Sciatic nerve (tissue), 2 donors: ENCODE measurements at regions not wholly inside any gene's neighbourhood (a gene's known extent, or its start where the extent isn't known, plus 50 kb on each side); places are given as distances from the start of the nearest gene placed in this dataset.
"Not testable (repeated sequence)": the region's sequence is repeated elsewhere in the genome, so short reads cannot be mapped to it uniquely, and the experiment has no call there.

ENCODE experiments used
- ATAC-seq: fragments of 200-7000 bp; cut with Tn5 transposase; one replicate; pipeline ENCODE4 v1.9.1; 2020; ENCODE audit warnings: mild to moderate bottlenecking, moderate library complexity
- DNase-seq: peaks from one replicate; pipeline ENCODE4 v3.0.0-alpha.2; 2020; ENCODE audit warnings: low spot score
- intact Hi-C: fragments of 100-400 bp; cut with DNase I; formaldehyde crosslinking; loops from one replicate; pipeline ENCODE4 v1.14.2; 2022
- donor health status: DM: no; HTN: no; CAD: no.
- donor health status: DM: no; HTN: no; CAD: no.

DNA sequence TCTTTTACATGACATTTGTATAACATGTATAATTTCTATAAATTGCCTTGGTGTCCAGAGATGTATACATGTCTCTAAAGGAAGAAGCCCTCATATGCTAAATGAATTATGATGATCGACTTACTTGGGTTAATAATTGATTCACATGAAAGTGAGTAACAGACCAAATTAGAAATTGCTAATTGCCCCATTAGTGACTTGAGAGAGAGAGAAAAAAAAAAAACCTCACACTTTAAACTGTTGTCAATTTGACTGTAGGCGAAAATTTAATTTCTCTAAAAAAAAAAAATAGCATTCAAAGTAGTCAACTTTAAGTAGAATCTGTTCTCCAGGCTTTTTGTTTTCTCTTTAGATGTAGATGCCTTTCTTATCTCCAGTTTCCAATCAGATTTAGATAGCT, 383.3 kb downstream of the SH2D4B start:
- intact Hi-C loops, result no loop called here
- ATAC-seq (no peak), DNase-seq (no peak)

- intact Hi-C loops, result no loop called here
- DNase-seq (peak; percentile 68), ATAC-seq (peak; percentile 38)
Measured at GRCh38 chr10:80924063-80924952, 386.6 kb downstream of the SH2D4B start.

DNA sequence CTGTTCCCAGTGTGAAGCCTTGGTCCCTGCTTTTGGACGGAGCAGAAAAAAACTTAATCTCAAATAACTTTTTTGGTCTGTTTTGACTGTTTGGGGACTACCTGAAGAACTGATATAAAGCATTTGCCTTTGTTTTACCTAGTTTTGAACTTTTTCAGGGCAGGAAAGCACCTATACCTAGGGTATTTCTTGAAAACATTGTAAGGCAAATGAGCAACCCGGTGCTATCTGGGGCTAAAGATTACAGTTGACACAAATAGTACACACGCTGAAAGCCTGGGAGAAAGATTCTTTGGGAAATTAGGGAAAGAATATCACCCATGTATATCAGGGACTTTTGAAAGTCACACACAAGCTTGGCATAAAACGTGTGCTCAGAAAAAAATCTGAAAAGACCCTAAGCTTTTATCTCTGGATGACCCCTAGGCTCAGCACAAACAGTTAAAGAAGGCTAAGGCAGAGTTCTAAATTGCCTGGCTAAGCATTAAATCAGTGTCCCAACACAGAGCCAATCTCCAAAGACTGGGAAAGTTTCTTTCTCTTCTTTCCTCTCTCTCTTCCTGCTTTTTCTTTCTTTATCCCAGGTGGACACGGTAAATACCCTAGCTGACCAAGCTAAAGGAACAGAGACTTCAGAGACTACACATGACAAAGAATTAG, 389.8 kb downstream of the SH2D4B start:
- DNase-seq (no peak), ATAC-seq (no peak)
- intact Hi-C loops, result no loop called here

- ATAC-seq, result no peak
- DNase-seq, result no peak
- intact Hi-C loops, result no loop called here
Measured at GRCh38 chr10:80938903-80939302, 401.2 kb downstream of the SH2D4B start.

- intact Hi-C loops, result no loop called here
- ATAC-seq, result peak; percentile 59
Measured at GRCh38 chr10:80945264-80945880, 407.7 kb downstream of the SH2D4B start.

GRCh38 chr10:80946073-80946472, 408.4 kb downstream of the SH2D4B start:
- ATAC-seq, result no peak
- intact Hi-C loops, result no loop called here

More at GRCh38 chr10:80945264-80945880, 407.7 kb downstream of the SH2D4B start:
- DNase-seq, result no peak

DNA sequence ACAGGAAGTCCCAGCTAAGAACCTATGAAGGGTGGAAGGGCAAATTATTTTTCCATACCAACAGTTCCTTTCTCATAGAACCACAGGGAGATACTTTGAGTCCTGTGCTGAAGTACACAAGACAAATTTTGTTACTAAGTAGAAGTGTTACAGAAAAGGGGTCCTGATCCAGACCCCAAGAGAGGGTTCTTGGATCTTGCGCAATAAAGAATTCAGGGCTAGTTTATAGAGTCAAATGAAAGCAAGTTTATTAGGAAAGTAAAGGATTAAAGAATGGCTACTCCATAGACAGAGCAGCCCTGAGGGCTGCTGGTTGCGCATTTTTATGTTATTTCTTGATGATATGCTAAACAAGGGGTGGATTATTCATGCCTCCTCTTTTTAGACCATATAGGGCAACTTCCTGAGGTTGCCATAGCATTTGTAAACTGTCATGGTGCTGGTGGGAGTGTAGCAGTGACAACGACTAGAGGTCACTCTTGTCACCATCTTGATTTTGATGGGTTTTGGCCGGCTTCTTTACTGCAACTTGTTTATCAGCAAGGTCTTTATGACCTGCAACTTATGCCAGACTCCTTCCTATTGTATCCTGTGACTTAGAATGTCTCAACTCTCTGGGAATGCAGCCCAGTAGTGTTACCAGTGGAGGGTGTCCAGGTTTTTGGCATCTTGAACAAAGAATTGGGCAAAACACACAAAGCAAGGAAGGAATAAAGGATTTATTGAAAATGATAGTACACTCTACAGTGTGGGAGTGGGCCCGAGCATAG, 409.4 kb downstream of the SH2D4B start:
- intact Hi-C loops, result no loop called here
- ATAC-seq, result no peak
- no peak for DNase-seq

More at GRCh38 chr10:80946073-80946472, 408.4 kb downstream of the SH2D4B start:
- no peak for DNase-seq

GRCh38 chr10:80949785-80950184, 412.1 kb downstream of the SH2D4B start:
- intact Hi-C loops, result no loop called here
- no peak for ATAC-seq
- DNase-seq, result no peak

GRCh38 chr10:80952436-80952835, 414.7 kb downstream of the SH2D4B start:
- ATAC-seq (no peak), DNase-seq (no peak)
- intact Hi-C loops, result no loop called here

DNA sequence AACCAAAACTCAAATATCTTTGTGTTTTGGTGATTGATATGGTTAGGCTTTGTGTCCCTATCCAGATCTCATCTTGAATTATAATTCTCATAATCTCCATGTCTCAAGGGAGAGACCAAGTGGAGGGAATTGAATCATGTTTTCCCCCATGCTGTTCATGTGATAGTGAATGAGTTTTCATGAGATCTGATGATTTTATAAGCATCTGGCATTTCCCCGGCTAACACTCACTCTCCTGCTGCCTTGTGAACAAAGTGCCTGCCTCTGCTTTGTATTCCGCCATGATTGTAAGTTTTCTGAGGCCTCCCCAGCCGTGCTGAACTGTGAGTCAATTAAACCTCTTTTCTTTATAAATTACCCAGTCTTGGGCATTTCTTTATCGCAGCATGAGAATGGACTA, 419.5 kb downstream of the SH2D4B start:
- DNase-seq, result no peak
- intact Hi-C loops, result no loop called here
- no peak for ATAC-seq

DNA sequence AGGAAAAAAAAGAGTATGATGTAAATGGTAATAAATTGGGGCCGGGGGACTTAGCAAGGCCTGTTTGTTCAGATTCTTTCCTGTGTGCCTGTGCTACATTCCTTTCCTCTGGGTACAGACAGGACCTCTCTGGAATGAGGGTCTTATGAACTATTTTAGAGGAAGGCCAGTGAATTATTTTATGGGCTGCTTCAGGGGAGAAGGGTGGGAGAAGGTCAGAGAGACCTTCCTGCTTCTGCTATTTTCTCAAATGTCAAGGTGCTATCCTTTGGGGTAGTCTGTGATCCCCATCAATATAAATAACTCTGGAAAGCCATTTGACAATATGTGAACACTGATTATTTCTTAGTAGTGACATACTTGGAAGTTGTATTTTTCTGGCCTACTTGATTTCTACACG, 426.5 kb downstream of the SH2D4B start:
- intact Hi-C loops, result no loop called here
- no peak for DNase-seq
- no peak for ATAC-seq

DNA sequence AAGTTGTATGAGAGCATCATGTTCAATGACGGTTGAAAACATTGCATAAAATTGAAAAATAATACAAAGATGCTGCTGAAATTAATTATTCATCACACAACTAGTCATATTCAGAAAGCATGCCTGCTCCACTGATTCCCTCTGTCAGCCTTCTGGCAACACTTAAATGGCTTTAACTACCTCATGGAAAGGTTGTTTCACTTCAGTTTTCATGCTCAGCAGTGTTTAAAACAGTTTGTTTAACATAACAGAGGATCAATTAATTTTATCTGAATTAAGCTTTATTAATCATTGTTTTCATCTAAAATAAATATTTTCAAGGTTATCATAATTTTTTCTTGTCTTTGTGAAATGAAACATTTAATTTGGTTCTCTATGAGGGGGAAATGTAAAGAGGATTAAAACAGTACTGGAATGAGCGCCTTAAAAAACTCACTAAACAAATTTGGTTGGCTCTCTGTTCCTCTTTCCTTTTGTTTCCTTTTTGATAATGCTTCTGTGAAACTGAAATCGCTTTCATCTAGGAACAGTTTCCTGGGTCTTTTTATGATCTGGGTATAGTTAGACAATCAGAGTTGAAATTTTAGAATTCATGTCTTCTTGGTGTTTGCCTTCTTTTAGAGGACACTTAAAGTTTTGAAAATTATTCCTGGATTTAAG, 427.4 kb downstream of the SH2D4B start:
- ATAC-seq (no peak), DNase-seq (no peak)
- intact Hi-C loops, result no loop called here

GRCh38 chr10:80966326-80966986, 428.8 kb downstream of the SH2D4B start:
- ATAC-seq (no peak), DNase-seq (no peak)
- intact Hi-C loops, result no loop called here

DNA sequence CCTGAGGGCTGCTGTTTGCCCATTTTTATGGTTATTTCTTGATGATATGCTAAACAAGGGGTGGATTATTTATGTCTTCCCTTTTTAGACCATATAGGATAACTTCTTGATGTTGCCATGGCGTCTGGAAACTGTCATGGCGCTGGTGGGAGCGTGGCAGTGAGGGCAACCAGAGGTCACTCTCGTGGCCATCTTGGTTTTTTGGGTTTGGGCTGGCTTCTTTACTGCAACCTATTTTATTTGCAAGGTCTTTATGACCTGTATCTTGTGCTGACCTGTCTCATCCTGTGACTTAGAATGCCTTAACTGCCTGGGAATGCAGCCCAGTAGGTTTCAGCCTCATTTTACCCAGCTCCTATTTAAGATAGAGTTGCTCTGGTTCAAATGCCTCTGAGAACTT, 429.7 kb downstream of the SH2D4B start:
- DNase-seq, intact Hi-C loops, ATAC-seq: not testable (repeated sequence)

GRCh38 chr10:80968903-80969302, 431.2 kb downstream of the SH2D4B start:
- intact Hi-C loops, result no loop called here
- DNase-seq, result no peak
- ATAC-seq, result no peak

DNA sequence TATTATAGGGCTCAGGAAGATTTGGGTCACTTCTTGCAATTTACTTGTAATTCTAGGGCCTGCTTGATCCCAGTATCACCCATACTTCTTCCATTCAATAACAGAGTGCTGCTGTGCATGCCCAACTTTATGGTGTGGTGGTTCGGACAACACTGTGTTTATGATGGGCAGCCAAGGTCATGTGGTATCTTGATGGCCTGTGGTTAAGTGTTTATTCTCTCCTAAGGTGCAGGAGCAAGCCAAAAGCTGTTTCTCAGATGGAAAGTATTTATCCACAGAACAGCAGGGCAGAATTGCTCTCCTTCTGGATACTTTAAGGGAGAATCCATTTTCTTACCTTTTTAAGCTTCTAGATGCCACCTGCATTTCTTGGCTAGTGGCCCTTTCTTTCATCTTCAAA, 433.8 kb downstream of the SH2D4B start:
- intact Hi-C loops, result no loop called here
- DNase-seq (no peak), ATAC-seq (no peak)

GRCh38 chr10:80976658-80977057, 439.0 kb downstream of the SH2D4B start:
- intact Hi-C loops, result no loop called here
- DNase-seq (no peak), ATAC-seq (no peak)

GRCh38 chr10:80985102-80985501, 447.4 kb downstream of the SH2D4B start:
- no peak for DNase-seq
- intact Hi-C loops, result no loop called here
- no peak for ATAC-seq
